ENCODE measurements at regions not wholly inside any gene's neighbourhood (a gene's known extent, or its start where the extent isn't known, plus 50 kb on each side); places are given as distances from the start of the nearest gene placed in this dataset.

GRCh38 chr1:30008998-30009657, 714.3 kb downstream of the MATN1 start:
- TF ChIP-seq CTCF (IDR thresholded peaks at IDR 0.05; ENCODE audit: low read depth, low read length) = no peak
- no peaks in the 10 kb centered on the region for H3K4me1 ChIP-seq
- DNase-seq = no peak
- H3K27me3 ChIP-seq = no peaks in the 10 kb centered on the region
- no peak overlapping the region for H3K4me3 ChIP-seq (ENCODE audit: low read depth, low read length)
- no peaks in the 10 kb centered on the region for H3K9me3 ChIP-seq
- H3K36me3 ChIP-seq = no peaks in the 10 kb centered on the region

- Histone ChIP-seq H3K9me3 (no peaks in the 10 kb centered on the region), H3K27me3 (no peaks in the 10 kb centered on the region), H3K36me3 (no peaks in the 10 kb centered on the region), H3K4me1 (no peaks in the 10 kb centered on the region), H3K4me3 (ENCODE audit: low read depth, low read length) (no peak overlapping the region)
- no peak for TF ChIP-seq CTCF (IDR thresholded peaks at IDR 0.05; ENCODE audit: low read depth, low read length)
- DNase-seq = no peak
Measured at GRCh38 chr1:30008372-30008997, 714.9 kb downstream of the MATN1 start.

- no peaks in the 10 kb centered on the region for H3K27me3 ChIP-seq
- no peak overlapping the region for H3K4me3 ChIP-seq (ENCODE audit: low read depth, low read length)
- no peak for DNase-seq
- H3K4me1 ChIP-seq = no peaks in the 10 kb centered on the region
- no peaks in the 10 kb centered on the region for H3K9me3 ChIP-seq
- TF ChIP-seq CTCF (IDR thresholded peaks at IDR 0.05; ENCODE audit: low read depth, low read length) = no peak
- no peaks in the 10 kb centered on the region for H3K36me3 ChIP-seq
Measured at GRCh38 chr1:30005972-30006619, 717.3 kb downstream of the MATN1 start.

- H3K9me3 ChIP-seq = no peaks in the 10 kb centered on the region
- H3K36me3 ChIP-seq = no peaks in the 10 kb centered on the region
- H3K27me3 ChIP-seq = no peaks in the 10 kb centered on the region
- no peak overlapping the region for H3K4me3 ChIP-seq (ENCODE audit: low read depth, low read length)
- DNase-seq = no peak
- H3K4me1 ChIP-seq = no peaks in the 10 kb centered on the region
- TF ChIP-seq CTCF (IDR thresholded peaks at IDR 0.05; ENCODE audit: low read depth, low read length) = no peak
Measured at GRCh38 chr1:30001732-30002039, 721.7 kb downstream of the MATN1 start.

GRCh38 chr1:30001011-30001731, 722.2 kb downstream of the MATN1 start:
- DNase-seq = no peak
- no peak for TF ChIP-seq CTCF (IDR thresholded peaks at IDR 0.05; ENCODE audit: low read depth, low read length)
- Histone ChIP-seq H3K4me3 (ENCODE audit: low read depth, low read length) (no peak overlapping the region), H3K9me3 (no peaks in the 10 kb centered on the region), H3K27me3 (no peaks in the 10 kb centered on the region), H3K36me3 (no peaks in the 10 kb centered on the region), H3K4me1 (no peaks in the 10 kb centered on the region)
